GM12878 (cell line): ENCODE measurements at regions not wholly inside any gene's neighbourhood (a gene's known extent, or its start where the extent isn't known, plus 50 kb on each side); places are given as distances from the start of the nearest gene placed in this dataset.

Source experiments
- ATAC-seq: fragments of 200-7000 bp; cut with Tn5 transposase; 3 replicates; pipeline ENCODE4 v1.9.1; 2020; ENCODE audit warnings: mild to moderate bottlenecking, moderate library complexity
- BruUV-seq: library from RNA; stranded (reverse); fragments of 400-500 nt; replicated peaks from 2 replicates; lab custom pipeline; 2021; lab: Mats Ljungman, UMichigan
- CTCF ChIA-PET: fragments of 300-600 bp; sonication (Branson Sonifier 250); formaldehyde crosslinking; extraction: SDS; loops from one replicate; lab custom pipeline; 2021; ENCODE audit warnings: inconsistent platforms; lab: Yijun Ruan, JAX
- POLR2A ChIA-PET: fragments of 350-600 bp; formaldehyde crosslinking; extraction: SDS; loops from one replicate; lab custom pipeline; 2021; ENCODE audit warnings: inconsistent platforms; lab: Charles Lee
- RAD21 ChIA-PET: fragments of 300-600 bp; sonication (Branson Sonifier 250); formaldehyde crosslinking; loops from one replicate; lab custom pipeline; 2023; ENCODE audit warnings: antibody characterized with exemption; ENCODE audit not compliant: unreplicated experiment; lab: Charles Lee
- SMC1A ChIA-PET: fragments of 300-600 bp; sonication (Branson Sonifier 250); formaldehyde crosslinking; loops from one replicate; lab custom pipeline; 2023; ENCODE audit not compliant: unreplicated experiment, uncharacterized antibody; lab: Charles Lee
- DNase-seq: peaks from one replicate; pipeline ENCODE4 v3.0.0-alpha.2; 2011; ENCODE audit warnings: low read depth, low spot score
- FAIRE-seq: peaks from 3 replicates; lab custom pipeline; 2011; peaks lifted over from hg19 to GRCh38; lab: Jason Lieb, UNC
- H2AFZ ChIP-seq: 2 replicates; pipeline ENCODE4 v1.6.0; 2011; ENCODE audit warnings: low read depth, low read length, control low read depth; ENCODE audit not compliant: control insufficient read depth
- H3K27ac ChIP-seq: 2 replicates; pipeline ENCODE4 v1.5.1; 2011; ENCODE audit warnings: control low read depth; ENCODE audit not compliant: control insufficient read depth, insufficient read depth
- H3K27me3 ChIP-seq, 2 experiments: replicated peaks in 1 of 2; 2 replicates each; pipeline versions ENCODE4 v1.6.0 to v1.6.1; 2011; ENCODE audit warnings: low read length in 1 of 2; ENCODE audit not compliant: control insufficient read depth in 2 of 2, insufficient read depth in 2 of 2
- H3K36me3 ChIP-seq, 2 experiments: 2 replicates each; pipeline ENCODE4 v1.5.1; 2011; ENCODE audit warnings: low read length in 1 of 2; ENCODE audit not compliant: control insufficient read depth in 2 of 2, insufficient read depth in 2 of 2
- H3K4me1 ChIP-seq: 2 replicates; pipeline ENCODE4 v1.6.1; 2011; ENCODE audit warnings: mild to moderate bottlenecking, low read length, moderate library complexity, mixed read lengths; ENCODE audit not compliant: control insufficient read depth, insufficient read depth
- H3K4me2 ChIP-seq: 2 replicates; pipeline ENCODE4 v1.6.0; 2011; ENCODE audit warnings: control low read depth; ENCODE audit not compliant: control insufficient read depth, insufficient read depth
- H3K4me3 ChIP-seq: fragments of 200-600 bp; sonication (generic); 2 replicates; pipeline ENCODE4 v1.5.1; 2016
- H3K79me2 ChIP-seq: 2 replicates; pipeline ENCODE4 v1.6.0; 2011; ENCODE audit warnings: low read length; ENCODE audit not compliant: control insufficient read depth, insufficient read depth
- H3K9ac ChIP-seq: 2 replicates; pipeline ENCODE4 v1.8.0; 2011; ENCODE audit warnings: low read length, control low read depth, mixed read lengths; ENCODE audit not compliant: control insufficient read depth, insufficient read depth
- H3K9me3 ChIP-seq: replicated peaks from 3 replicates; pipeline ENCODE4 v1.5.1; 2011; ENCODE audit warnings: mild to moderate bottlenecking, low read length; ENCODE audit not compliant: control insufficient read depth, insufficient read depth
- H4K20me1 ChIP-seq: 2 replicates; pipeline ENCODE4 v1.6.0; 2011; ENCODE audit not compliant: control insufficient read depth, insufficient read depth
- CREB1 ChIP-seq: IDR thresholded peaks from 2 replicates; pipeline ENCODE4 v1.6.1; 2012; ENCODE audit warnings: low read depth, mild to moderate bottlenecking, inconsistent platforms
- MEF2A ChIP-seq: IDR thresholded peaks from 2 replicates; pipeline ENCODE4 v1.6.1; 2011; ENCODE audit warnings: low read depth, mild to moderate bottlenecking, low read length, moderate library complexity; ENCODE audit not compliant: insufficient read depth
- TCF3 ChIP-seq: IDR thresholded peaks from 2 replicates; pipeline ENCODE4 v1.6.1; 2012; ENCODE audit warnings: low read depth, mild to moderate bottlenecking, low read length, borderline replicate concordance; ENCODE audit not compliant: insufficient read depth
- WGBS: methylation state at CpG from one replicate; pipeline ENCODE4 v1.1.6; 2016; ENCODE audit warnings: low lambda C conversion rate; ENCODE audit not compliant: insufficient replicate concordance, insufficient coverage; ENCODE audit errors: missing lambda C conversion rate; 5-methylcytosine and 5-hydroxymethylcytosine counted together
- in situ Hi-C: fragments of 300-500 bp; cut with MboI; formaldehyde crosslinking; loops from 9 replicates; pipeline ENCODE4 v1.14.3; 2018; ENCODE audit warnings: mixed read lengths
- intact Hi-C: fragments of 100-400 bp; cut with micrococcal nuclease; formaldehyde crosslinking; loops from one replicate; pipeline ENCODE4 v1.14.2; 2022; ENCODE audit not compliant: unreplicated experiment
- TF ChIP-seq, protein P1 (sequence below), 3 experiments: IDR thresholded peaks in 2 of 3; conservative IDR thresholded peaks in 1 of 3; 2 replicates each; pipeline ENCODE4 v1.5.1; 2011; ENCODE audit warnings: low read depth in 3 of 3, low read length in 3 of 3, mild to moderate bottlenecking in 3 of 3, control low read depth in 2 of 3, moderate library complexity in 2 of 3, inconsistent platforms in 1 of 3, mixed read lengths in 1 of 3; ENCODE audit not compliant: control insufficient read depth in 2 of 3, insufficient read depth in 1 of 3; ENCODE audit errors: extremely low read depth in 1 of 3
- TF ChIP-seq, protein P2 (sequence below): fragments of 450-650 bp; formaldehyde crosslinking; IDR thresholded peaks from 2 replicates; pipeline ENCODE4 v1.5.0; 2022; ENCODE audit warnings: mild to moderate bottlenecking, missing genetic modification characterization

DNA sequence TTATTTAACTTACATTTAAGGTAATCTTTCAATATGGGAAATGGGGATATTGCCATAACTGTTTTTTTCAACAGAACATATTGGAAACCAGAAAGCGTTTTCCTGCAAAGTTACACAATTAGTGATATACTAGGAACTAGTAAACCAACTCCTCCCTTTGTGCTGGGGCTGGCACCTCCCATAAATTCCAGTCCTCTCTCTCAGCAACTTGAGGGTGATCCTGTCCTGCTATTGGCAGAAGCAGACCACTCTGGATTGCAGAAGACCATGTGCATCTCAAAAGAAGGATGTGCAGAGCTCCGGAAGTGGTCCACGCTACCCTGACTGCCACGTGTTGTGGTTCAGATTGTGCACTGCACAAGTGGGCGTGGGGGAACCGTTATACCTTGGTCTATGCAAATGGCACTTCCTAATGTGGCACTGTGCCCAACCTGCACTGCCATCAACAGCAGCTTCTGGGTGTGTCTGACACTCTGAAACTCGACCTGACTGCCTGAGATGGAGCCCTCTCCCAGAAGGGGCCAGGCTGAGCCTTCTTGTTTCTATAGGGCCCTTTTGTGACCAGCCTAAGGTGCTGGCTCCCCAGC is 219.2 kb downstream of the ZNF516 start:
- ChIA-PET POLR2A (no interaction called here), CTCF (no interaction called here), SMC1A (no interaction called here), RAD21 (no interaction called here)
- Histone ChIP-seq H3K4me1 (no peaks in the 10 kb centered on the region), H3K27me3 (no peaks in the 10 kb centered on the region; a peak in 1 of 4 replicates), H3K9me3 (no peaks in the 10 kb centered on the region), H3K79me2 (no peaks in the 10 kb centered on the region), H4K20me1 (no peaks in the 10 kb centered on the region), H3K9ac (no peak overlapping the region), H3K36me3 (no peaks in the 10 kb centered on the region; a peak in 1 of 4 replicates), H2AFZ (no peak overlapping the region), H3K4me3 (no peak overlapping the region), H3K27ac (no peak overlapping the region), H3K4me2 (no peak overlapping the region)
- ATAC-seq, result no peak; the same call in 2 of the 3 replicates
- intact Hi-C loops, result no loop called here
- no peak for TF ChIP-seq TCF3
- no peak for TF ChIP-seq CREB1
- in situ Hi-C loops, result no loop called here
- FAIRE-seq, result no peak
- DNase-seq, result no peak
- BruUV-seq, result no TSS peak
- WGBS, result 24% methylated on average over 7 of the region's 7 CpGs

- in situ Hi-C loops, result no loop called here
- RAD21 ChIA-PET, result no interaction called here
Measured at GRCh38 chr18:76274468-76275289, 220.4 kb downstream of the ZNF516 start.

More at GRCh38 chr18:76274468-76275289, 220.4 kb downstream of the ZNF516 start:
- TF ChIP-seq, protein P1, sequence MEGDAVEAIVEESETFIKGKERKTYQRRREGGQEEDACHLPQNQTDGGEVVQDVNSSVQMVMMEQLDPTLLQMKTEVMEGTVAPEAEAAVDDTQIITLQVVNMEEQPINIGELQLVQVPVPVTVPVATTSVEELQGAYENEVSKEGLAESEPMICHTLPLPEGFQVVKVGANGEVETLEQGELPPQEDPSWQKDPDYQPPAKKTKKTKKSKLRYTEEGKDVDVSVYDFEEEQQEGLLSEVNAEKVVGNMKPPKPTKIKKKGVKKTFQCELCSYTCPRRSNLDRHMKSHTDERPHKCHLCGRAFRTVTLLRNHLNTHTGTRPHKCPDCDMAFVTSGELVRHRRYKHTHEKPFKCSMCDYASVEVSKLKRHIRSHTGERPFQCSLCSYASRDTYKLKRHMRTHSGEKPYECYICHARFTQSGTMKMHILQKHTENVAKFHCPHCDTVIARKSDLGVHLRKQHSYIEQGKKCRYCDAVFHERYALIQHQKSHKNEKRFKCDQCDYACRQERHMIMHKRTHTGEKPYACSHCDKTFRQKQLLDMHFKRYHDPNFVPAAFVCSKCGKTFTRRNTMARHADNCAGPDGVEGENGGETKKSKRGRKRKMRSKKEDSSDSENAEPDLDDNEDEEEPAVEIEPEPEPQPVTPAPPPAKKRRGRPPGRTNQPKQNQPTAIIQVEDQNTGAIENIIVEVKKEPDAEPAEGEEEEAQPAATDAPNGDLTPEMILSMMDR (IDR thresholded peaks at IDR 0.05 in 2 of 3, conservative IDR thresholded peaks at IDR 0.05 in 1 of 3; ENCODE audit: control insufficient read depth in 2 of 3, extremely low read depth in 1 of 3, insufficient read depth in 1 of 3, low read depth in 3 of 3, low read length in 3 of 3), result peak in 2 of 3 experiments; percentile 17 to 24; a peak in 2 of 6 replicates
- TF ChIP-seq, protein P2, sequence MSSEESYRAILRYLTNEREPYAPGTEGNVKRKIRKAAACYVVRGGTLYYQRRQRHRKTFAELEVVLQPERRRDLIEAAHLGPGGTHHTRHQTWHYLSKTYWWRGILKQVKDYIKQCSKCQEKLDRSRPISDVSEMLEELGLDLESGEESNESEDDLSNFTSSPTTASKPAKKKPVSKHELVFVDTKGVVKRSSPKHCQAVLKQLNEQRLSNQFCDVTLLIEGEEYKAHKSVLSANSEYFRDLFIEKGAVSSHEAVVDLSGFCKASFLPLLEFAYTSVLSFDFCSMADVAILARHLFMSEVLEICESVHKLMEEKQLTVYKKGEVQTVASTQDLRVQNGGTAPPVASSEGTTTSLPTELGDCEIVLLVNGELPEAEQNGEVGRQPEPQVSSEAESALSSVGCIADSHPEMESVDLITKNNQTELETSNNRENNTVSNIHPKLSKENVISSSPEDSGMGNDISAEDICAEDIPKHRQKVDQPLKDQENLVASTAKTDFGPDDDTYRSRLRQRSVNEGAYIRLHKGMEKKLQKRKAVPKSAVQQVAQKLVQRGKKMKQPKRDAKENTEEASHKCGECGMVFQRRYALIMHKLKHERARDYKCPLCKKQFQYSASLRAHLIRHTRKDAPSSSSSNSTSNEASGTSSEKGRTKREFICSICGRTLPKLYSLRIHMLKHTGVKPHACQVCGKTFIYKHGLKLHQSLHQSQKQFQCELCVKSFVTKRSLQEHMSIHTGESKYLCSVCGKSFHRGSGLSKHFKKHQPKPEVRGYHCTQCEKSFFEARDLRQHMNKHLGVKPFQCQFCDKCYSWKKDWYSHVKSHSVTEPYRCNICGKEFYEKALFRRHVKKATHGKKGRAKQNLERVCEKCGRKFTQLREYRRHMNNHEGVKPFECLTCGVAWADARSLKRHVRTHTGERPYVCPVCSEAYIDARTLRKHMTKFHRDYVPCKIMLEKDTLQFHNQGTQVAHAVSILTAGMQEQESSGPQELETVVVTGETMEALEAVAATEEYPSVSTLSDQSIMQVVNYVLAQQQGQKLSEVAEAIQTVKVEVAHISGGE, result no peak
- no peak for TF ChIP-seq MEF2A
- TF ChIP-seq, all 136 proteins: peak for 1
- 36% methylated on average over 19 of the region's 19 CpGs for WGBS
- Histone ChIP-seq H3K4me3 (no peak overlapping the region), H3K79me2 (no peaks in the 10 kb centered on the region), H3K9me3 (no peaks in the 10 kb centered on the region), H3K4me2 (no peak overlapping the region), H4K20me1 (no peaks in the 10 kb centered on the region), H3K36me3 (no peaks in the 10 kb centered on the region; a peak in 1 of 4 replicates), H3K9ac (no peak overlapping the region), H3K4me1 (no peaks in the 10 kb centered on the region), H2AFZ (no peak overlapping the region), H3K27ac (no peak overlapping the region), H3K27me3 (no peaks in the 10 kb centered on the region; a peak in 1 of 4 replicates)
- DNase-seq (no peak), ATAC-seq (0 out of 3 replicates have a peak, but pooled peaks have one; percentile 43), FAIRE-seq (no peak)
- SMC1A ChIA-PET, result no interaction called here
- CTCF ChIA-PET, result no interaction called here
- intact Hi-C loops, result no loop called here
- POLR2A ChIA-PET, result no interaction called here
- no TSS peak for BruUV-seq
